ENCODE measurements at regions not wholly inside any gene's neighbourhood (a gene's known extent, or its start where the extent isn't known, plus 50 kb on each side); places are given as distances from the start of the nearest gene placed in this dataset.

GRCh38 chr2:129239141-129239540 is 740.3 kb upstream of the RAB6C start:
- no peak for DNase-seq (ENCODE audit: low read depth in 2 of 2)
- TF ChIP-seq, protein P1, sequence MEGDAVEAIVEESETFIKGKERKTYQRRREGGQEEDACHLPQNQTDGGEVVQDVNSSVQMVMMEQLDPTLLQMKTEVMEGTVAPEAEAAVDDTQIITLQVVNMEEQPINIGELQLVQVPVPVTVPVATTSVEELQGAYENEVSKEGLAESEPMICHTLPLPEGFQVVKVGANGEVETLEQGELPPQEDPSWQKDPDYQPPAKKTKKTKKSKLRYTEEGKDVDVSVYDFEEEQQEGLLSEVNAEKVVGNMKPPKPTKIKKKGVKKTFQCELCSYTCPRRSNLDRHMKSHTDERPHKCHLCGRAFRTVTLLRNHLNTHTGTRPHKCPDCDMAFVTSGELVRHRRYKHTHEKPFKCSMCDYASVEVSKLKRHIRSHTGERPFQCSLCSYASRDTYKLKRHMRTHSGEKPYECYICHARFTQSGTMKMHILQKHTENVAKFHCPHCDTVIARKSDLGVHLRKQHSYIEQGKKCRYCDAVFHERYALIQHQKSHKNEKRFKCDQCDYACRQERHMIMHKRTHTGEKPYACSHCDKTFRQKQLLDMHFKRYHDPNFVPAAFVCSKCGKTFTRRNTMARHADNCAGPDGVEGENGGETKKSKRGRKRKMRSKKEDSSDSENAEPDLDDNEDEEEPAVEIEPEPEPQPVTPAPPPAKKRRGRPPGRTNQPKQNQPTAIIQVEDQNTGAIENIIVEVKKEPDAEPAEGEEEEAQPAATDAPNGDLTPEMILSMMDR (IDR thresholded peaks at IDR 0.05; ENCODE audit: low read depth, low read length) = no peak
- H3K4me3 ChIP-seq (replicated peaks in 1 of 2; ENCODE audit: low read depth in 2 of 2, low read length in 2 of 2) = no peak overlapping the region

DNA sequence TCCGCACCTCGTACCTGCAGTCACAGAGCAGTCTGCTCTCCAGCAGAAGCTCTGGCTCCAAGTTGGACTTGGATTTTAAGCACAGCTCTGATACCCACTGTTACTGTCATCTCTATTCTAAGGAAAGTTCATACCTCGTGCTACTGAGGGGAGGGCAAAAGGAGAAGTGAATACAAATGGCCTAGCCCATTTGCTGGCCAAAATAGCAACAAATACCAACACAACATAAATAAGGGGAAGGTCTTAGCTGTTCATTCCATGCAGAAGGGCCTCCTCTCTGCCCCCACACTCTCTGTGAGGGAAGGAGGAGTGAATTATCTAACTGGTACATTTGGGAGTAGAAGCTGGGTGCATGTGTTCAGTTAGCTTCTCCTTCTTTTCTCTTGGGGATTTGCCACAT is 739.4 kb upstream of the RAB6C start:
- TF ChIP-seq, protein P1 (IDR thresholded peaks at IDR 0.05; ENCODE audit: low read depth, low read length) = no peak
- no peak for DNase-seq (ENCODE audit: low read depth in 2 of 2)
- no peak overlapping the region for H3K4me3 ChIP-seq (replicated peaks in 1 of 2; ENCODE audit: low read depth in 2 of 2, low read length in 2 of 2)

DNA sequence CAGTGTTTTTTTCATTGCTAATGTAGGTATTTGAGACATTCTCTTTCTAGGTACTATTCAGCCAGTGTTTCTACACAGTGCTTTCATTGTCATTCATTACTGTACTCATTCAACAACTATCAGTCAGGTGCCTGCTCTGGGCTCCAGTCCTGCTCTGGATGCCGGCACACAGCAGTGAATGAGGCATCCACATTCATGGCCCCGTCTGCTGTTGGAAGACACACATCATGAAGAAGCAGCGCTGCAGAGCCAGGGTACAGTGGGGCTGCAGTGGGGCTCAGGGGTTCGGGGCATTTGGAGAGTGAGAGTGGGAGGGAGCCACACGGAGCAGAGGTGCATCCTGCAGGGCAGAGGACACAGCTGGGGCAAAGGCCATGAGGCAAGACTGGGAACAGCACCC is 737.2 kb upstream of the RAB6C start:
- H3K4me3 ChIP-seq (replicated peaks in 1 of 2; ENCODE audit: low read depth in 2 of 2, low read length in 2 of 2) = no peak overlapping the region
- TF ChIP-seq, protein P1 (IDR thresholded peaks at IDR 0.05; ENCODE audit: low read depth, low read length) = no peak
- no peak for DNase-seq (ENCODE audit: low read depth in 2 of 2)

DNA sequence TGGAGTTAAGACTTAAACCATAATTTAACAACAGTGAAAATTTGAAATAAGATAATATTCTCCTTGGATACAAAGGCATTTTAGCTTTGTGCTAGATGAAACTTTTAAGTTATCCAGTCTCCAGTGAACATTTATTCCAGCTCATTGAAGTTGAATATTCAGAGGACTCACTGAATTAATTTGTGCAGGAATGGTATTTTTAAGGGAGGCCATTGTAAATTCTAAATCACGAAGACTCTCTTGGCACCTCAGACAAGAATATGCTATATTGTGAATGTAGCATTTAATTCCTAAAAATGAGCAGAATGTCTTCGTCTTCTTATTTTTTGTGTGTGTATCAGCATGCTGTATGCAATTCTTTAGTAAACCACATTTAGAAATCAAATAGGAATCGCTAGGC is 731.7 kb upstream of the RAB6C start:
- DNase-seq (ENCODE audit: low read depth in 2 of 2) = no peak
- H3K4me3 ChIP-seq (replicated peaks in 1 of 2; ENCODE audit: low read depth in 2 of 2, low read length in 2 of 2) = no peak overlapping the region
- TF ChIP-seq, protein P1 (IDR thresholded peaks at IDR 0.05; ENCODE audit: low read depth, low read length) = no peak

- DNase-seq (ENCODE audit: low read depth in 2 of 2) = peak in 1 of 2 donors; percentile 33
- TF ChIP-seq, protein P1 (IDR thresholded peaks at IDR 0.05; ENCODE audit: low read depth, low read length) = no peak
- no peak overlapping the region for H3K4me3 ChIP-seq (replicated peaks in 1 of 2; ENCODE audit: low read depth in 2 of 2, low read length in 2 of 2)
Observed at GRCh38 chr2:129248198-129248597, 731.3 kb upstream of the RAB6C start.

- no peak overlapping the region for H3K4me3 ChIP-seq (replicated peaks in 1 of 2; ENCODE audit: low read depth in 2 of 2, low read length in 2 of 2)
- TF ChIP-seq, protein P1 (IDR thresholded peaks at IDR 0.05; ENCODE audit: low read depth, low read length) = no peak
- DNase-seq (ENCODE audit: low read depth in 2 of 2) = no peak
Observed at GRCh38 chr2:129252781-129253460, 726.5 kb upstream of the RAB6C start.

- peak in 1 of 2 donors; percentile 19 for DNase-seq (ENCODE audit: low read depth in 2 of 2)
- H3K4me3 ChIP-seq (replicated peaks in 1 of 2; ENCODE audit: low read depth in 2 of 2, low read length in 2 of 2) = no peak overlapping the region
- TF ChIP-seq, protein P1 (IDR thresholded peaks at IDR 0.05; ENCODE audit: low read depth, low read length) = no peak
Observed at GRCh38 chr2:129253461-129253812, 726.0 kb upstream of the RAB6C start.
